Bronchial epithelial cell (primary cell): ENCODE measurements at regions not wholly inside any gene's neighbourhood (a gene's known extent, or its start where the extent isn't known, plus 50 kb on each side); places are given as distances from the start of the nearest gene placed in this dataset.

ENCODE experiments used
- DNase-seq: peaks from one replicate; pipeline ENCODE4 v3.0.0-alpha.2; 2010; ENCODE audit warnings: low read depth
- FAIRE-seq: peaks from 2 replicates; lab custom pipeline; 2011; peaks lifted over from hg19 to GRCh38; lab: Jason Lieb, UNC
- H3K27me3 ChIP-seq: 2 replicates; pipeline ENCODE4 v1.5.1; 2011; ENCODE audit warnings: low read length; ENCODE audit not compliant: control insufficient read depth, insufficient read depth
- H3K36me3 ChIP-seq: 2 replicates; pipeline ENCODE4 v1.5.1; 2011; ENCODE audit warnings: low read length; ENCODE audit not compliant: control insufficient read depth, insufficient read depth
- H3K4me3 ChIP-seq: 2 replicates; pipeline ENCODE4 v1.5.1; 2011; ENCODE audit warnings: mild to moderate bottlenecking, low read depth, low read length, control low read depth
- TF ChIP-seq, protein P1 (sequence below): IDR thresholded peaks from 2 replicates; pipeline ENCODE4 v1.5.1; 2011; ENCODE audit warnings: mild to moderate bottlenecking, moderate library complexity, low read length, control low read depth, inconsistent platforms; ENCODE audit not compliant: insufficient read depth, severe bottlenecking

DNA sequence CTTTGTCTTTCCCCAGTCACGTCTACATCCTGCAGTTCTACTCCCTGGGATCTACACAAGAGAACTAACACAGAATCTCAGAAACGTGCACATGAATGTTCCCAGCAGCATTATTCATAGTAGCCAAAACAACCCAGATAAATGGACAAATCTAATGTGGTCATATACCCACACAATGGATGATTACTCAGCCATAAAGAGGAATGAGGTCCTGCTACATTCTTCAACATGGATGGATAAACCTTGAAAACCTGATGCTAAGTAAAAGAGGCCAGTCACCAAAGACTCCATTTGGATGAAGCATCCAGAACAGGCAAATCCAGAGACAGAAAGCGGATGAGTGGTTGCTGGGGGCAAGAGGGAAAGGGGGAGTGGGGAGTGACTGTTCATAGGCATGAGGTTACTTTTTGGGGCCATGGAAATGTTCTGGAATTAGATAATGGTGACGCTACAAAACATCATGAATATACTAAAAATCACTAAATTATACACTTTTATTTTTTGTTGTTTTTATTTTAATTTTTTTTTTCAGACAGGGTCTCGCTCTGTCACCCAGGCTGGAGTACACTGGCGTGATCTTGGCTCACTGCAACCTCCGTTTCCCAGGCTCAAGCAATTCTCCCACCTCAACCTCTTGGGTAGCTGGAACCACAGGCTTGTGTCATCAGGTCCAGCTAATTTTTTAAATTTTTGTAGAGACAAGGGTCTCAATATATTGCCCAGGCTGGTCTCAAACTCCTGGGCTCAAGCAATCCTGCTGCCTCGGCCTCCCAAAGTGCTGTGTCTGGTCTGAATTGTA is 50.8 kb upstream of the DSN1 start:
- no peaks in the 10 kb centered on the region for H3K27me3 ChIP-seq
- no peak overlapping the region for H3K4me3 ChIP-seq
- TF ChIP-seq, protein P1, sequence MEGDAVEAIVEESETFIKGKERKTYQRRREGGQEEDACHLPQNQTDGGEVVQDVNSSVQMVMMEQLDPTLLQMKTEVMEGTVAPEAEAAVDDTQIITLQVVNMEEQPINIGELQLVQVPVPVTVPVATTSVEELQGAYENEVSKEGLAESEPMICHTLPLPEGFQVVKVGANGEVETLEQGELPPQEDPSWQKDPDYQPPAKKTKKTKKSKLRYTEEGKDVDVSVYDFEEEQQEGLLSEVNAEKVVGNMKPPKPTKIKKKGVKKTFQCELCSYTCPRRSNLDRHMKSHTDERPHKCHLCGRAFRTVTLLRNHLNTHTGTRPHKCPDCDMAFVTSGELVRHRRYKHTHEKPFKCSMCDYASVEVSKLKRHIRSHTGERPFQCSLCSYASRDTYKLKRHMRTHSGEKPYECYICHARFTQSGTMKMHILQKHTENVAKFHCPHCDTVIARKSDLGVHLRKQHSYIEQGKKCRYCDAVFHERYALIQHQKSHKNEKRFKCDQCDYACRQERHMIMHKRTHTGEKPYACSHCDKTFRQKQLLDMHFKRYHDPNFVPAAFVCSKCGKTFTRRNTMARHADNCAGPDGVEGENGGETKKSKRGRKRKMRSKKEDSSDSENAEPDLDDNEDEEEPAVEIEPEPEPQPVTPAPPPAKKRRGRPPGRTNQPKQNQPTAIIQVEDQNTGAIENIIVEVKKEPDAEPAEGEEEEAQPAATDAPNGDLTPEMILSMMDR, result no peak
- DNase-seq, result peak; percentile 81
- FAIRE-seq, result peak; percentile 13
- peaks cover 18% of the 10 kb centered on the region for H3K36me3 ChIP-seq

DNA sequence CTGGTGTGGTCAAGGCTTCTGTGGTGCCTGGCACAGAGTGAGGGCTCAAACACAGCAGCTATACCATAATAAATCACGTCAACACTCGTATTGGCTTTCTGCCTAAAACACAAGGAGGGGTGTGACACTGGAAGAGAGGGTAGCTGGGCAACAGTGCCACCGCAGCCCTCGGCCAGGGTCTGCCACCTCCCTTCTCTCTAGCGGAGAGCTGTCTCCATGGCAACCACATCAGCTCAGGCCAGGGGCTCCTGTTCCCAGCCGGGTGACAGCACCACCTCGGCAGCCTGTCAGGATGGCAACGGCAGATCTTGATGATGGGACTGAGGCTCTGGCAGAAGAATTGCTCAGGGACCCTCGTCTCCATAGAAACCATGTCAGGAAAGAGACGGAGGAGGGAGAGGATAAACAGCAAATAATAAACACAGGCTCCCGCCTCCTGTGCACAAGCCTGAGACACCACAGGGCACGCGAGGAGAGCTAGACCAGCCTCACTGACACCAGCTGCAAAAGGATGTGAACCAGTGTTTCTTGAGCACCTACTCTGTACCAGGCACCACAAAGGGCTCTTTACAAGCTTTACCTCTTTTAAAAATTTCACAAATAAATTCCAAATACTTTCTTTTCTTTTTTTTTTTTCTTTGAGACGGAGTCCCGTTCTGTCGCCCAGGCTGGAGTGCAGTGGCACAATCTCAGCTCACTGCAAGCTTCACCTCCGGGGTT is 50.4 kb upstream of the TLDC2 start:
- Histone ChIP-seq H3K36me3 (peaks cover 15% of the 10 kb centered on the region), H3K27me3 (no peaks in the 10 kb centered on the region), H3K4me3 (no peak overlapping the region)
- TF ChIP-seq, protein P1, result no peak
- DNase-seq (no peak), FAIRE-seq (no peak)
